Skeletal muscle satellite cell (primary cell): ENCODE measurements at regions not wholly inside any gene's neighbourhood (a gene's known extent, or its start where the extent isn't known, plus 50 kb on each side); places are given as distances from the start of the nearest gene placed in this dataset.

Experiments
- H3K27me3 ChIP-seq: 2 replicates; pipeline ENCODE4 v1.7.0; 2013; ENCODE audit warnings: low read length; ENCODE audit not compliant: control insufficient read depth, insufficient read depth
- H3K36me3 ChIP-seq: 2 replicates; pipeline ENCODE4 v1.7.0; 2013; ENCODE audit warnings: mild to moderate bottlenecking, control low read depth, low read length; ENCODE audit not compliant: insufficient read depth
- H3K4me1 ChIP-seq: 2 replicates; pipeline ENCODE4 v1.7.0; 2013; ENCODE audit warnings: low read length; ENCODE audit not compliant: control insufficient read depth, insufficient read depth
- H3K4me2 ChIP-seq: 2 replicates; pipeline ENCODE4 v1.7.0; 2013; ENCODE audit warnings: mild to moderate bottlenecking, low read length
- H3K4me3 ChIP-seq: 2 replicates; pipeline ENCODE4 v1.7.0; 2013; ENCODE audit warnings: low read length
- H3K9ac ChIP-seq: 2 replicates; pipeline ENCODE4 v1.7.0; 2013; ENCODE audit warnings: mild to moderate bottlenecking, low read depth, low read length, moderate library complexity
- H3K9me3 ChIP-seq: replicated peaks from 2 replicates; pipeline ENCODE4 v1.7.0; 2013; ENCODE audit warnings: mild to moderate bottlenecking, control low read depth, low read length

DNA sequence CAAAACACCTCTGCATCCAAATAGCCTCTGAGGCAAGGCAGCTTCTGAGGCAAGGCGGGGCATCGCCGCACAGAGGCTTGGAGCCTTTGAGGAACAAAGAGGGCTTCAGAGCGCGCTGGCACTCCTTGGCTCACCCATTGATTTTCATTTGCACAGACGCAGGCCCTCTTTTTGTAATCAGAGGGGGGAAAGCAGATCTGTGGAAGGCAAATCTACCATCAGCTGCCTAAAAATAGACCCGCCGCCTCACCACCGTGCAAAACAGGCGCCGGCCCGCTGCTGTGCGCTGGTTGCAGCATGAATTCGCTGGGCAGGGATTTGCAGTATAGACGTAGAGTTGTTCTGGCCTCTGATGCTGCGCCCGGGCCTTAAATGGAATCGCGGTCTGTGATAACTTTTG, 69.9 kb upstream of the STMND1 start:
- H3K36me3 ChIP-seq: no peaks in the 10 kb centered on the region
- H3K4me2 ChIP-seq: peak overlapping the region; percentile 80
- H3K27me3 ChIP-seq: no peaks in the 10 kb centered on the region
- peak overlapping the region; percentile 31 for H3K4me3 ChIP-seq
- H3K4me1 ChIP-seq: peaks cover 21% of the 10 kb centered on the region
- peak overlapping the region; percentile 76 for H3K9ac ChIP-seq
- no peaks in the 10 kb centered on the region for H3K9me3 ChIP-seq

- H3K27me3 ChIP-seq: no peaks in the 10 kb centered on the region
- no peak overlapping the region for H3K4me3 ChIP-seq
- H3K9me3 ChIP-seq: no peaks in the 10 kb centered on the region
- H3K36me3 ChIP-seq: no peaks in the 10 kb centered on the region
- H3K4me1 ChIP-seq: peaks cover 8% of the 10 kb centered on the region
- no peak overlapping the region for H3K9ac ChIP-seq
- no peak overlapping the region for H3K4me2 ChIP-seq
These were observed 74.4 kb upstream of the STMND1 start for GRCh38 chr6:17027441-17027840.

- H3K36me3 ChIP-seq: no peaks in the 10 kb centered on the region
- H3K9ac ChIP-seq: no peak overlapping the region
- no peak overlapping the region for H3K4me2 ChIP-seq
- no peaks in the 10 kb centered on the region for H3K27me3 ChIP-seq
- H3K4me3 ChIP-seq: no peak overlapping the region
- no peaks in the 10 kb centered on the region for H3K9me3 ChIP-seq
- H3K4me1 ChIP-seq: no peaks in the 10 kb centered on the region
These were observed 79.2 kb upstream of the STMND1 start for GRCh38 chr6:17022604-17023003.

- H3K4me3 ChIP-seq: no peak overlapping the region
- H3K4me2 ChIP-seq: no peak overlapping the region
- no peaks in the 10 kb centered on the region for H3K4me1 ChIP-seq
- H3K27me3 ChIP-seq: no peaks in the 10 kb centered on the region
- H3K36me3 ChIP-seq: no peaks in the 10 kb centered on the region
- H3K9me3 ChIP-seq: no peaks in the 10 kb centered on the region
- no peak overlapping the region for H3K9ac ChIP-seq
These were observed 80.3 kb upstream of the STMND1 start for GRCh38 chr6:17021539-17021889.

GRCh38 chr6:17020889-17021538, 80.8 kb upstream of the STMND1 start:
- no peaks in the 10 kb centered on the region for H3K4me1 ChIP-seq
- H3K36me3 ChIP-seq: no peaks in the 10 kb centered on the region
- H3K9ac ChIP-seq: no peak overlapping the region
- H3K27me3 ChIP-seq: no peaks in the 10 kb centered on the region
- no peak overlapping the region for H3K4me3 ChIP-seq
- no peaks in the 10 kb centered on the region for H3K9me3 ChIP-seq
- no peak overlapping the region for H3K4me2 ChIP-seq

- H3K4me3 ChIP-seq: no peak overlapping the region
- no peak overlapping the region for H3K4me2 ChIP-seq
- no peaks in the 10 kb centered on the region for H3K9me3 ChIP-seq
- no peaks in the 10 kb centered on the region for H3K27me3 ChIP-seq
- H3K36me3 ChIP-seq: no peaks in the 10 kb centered on the region
- H3K4me1 ChIP-seq: peaks cover 14% of the 10 kb centered on the region
- H3K9ac ChIP-seq: no peak overlapping the region
These were observed 83.4 kb upstream of the STMND1 start for GRCh38 chr6:17018425-17018824.

DNA sequence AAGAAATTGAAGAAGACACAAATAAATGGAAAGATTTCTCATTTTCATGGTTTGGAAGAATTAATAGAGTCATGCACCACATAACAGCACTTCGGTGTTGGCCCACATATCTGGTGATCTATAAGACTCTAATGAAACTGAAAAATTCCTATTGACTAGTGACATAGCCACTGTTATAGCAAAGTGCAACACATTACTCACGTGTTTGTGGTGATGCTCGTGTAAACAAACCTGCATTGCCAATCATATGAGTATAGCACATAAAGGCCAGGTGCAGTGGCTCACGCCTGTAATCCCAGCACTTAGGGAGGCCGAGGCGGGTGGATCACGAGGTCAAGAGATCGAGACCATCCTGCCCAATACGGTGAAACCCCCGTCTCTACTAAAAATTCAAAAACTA, 84.4 kb upstream of the STMND1 start:
- Histone ChIP-seq H3K9ac (no peak overlapping the region), H3K4me3 (no peak overlapping the region), H3K4me1 (peaks cover 24% of the 10 kb centered on the region), H3K4me2 (no peak overlapping the region), H3K9me3 (no peaks in the 10 kb centered on the region), H3K27me3 (no peaks in the 10 kb centered on the region), H3K36me3 (no peaks in the 10 kb centered on the region)

DNA sequence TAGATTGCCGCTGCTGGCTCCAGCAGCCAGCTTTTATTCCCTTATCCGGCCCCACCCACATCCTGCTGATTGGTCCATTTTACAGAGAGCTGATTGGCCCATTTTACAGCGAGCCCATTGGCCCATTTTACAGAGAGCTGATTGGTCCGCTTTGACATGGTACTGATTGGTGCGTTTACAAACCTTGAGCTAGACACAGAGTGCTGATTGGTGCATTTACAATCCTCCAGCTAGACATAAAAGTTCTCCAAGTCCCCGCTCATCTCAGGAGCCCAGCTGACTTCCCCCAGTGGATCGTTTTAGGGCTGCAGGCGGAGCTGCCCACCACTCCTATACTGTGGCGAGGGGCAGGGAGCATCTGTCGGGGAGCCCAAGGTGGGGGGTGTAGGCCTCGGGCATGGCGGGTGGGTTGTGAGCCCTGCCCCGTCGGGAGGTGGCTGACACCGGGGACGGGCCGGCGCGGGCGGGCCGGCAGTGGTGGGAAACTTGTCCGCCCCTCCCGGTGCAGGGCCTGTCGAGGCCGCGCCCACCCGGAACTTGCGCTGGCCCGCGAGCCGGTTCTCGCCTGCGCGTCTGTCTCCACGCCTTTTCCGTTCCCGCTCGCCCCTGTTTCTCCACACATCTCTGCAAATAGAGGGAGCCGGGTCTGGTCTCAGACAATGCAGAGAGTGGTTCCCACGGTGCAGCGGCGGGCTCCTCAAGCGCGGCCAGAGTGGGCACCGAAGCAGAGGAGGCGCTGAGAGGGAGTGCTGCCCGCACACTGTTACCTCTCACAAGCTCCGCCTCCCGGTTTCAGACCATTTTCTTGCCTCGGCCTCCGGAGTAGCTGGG, 86.1 kb upstream of the STMND1 start:
- no peaks in the 10 kb centered on the region for H3K9me3 ChIP-seq
- H3K4me3 ChIP-seq: no peak overlapping the region
- peak overlapping the region; percentile 56 for H3K4me2 ChIP-seq
- H3K36me3 ChIP-seq: no peaks in the 10 kb centered on the region
- H3K4me1 ChIP-seq: peaks cover 27% of the 10 kb centered on the region
- H3K27me3 ChIP-seq: no peaks in the 10 kb centered on the region
- no peak overlapping the region for H3K9ac ChIP-seq

DNA sequence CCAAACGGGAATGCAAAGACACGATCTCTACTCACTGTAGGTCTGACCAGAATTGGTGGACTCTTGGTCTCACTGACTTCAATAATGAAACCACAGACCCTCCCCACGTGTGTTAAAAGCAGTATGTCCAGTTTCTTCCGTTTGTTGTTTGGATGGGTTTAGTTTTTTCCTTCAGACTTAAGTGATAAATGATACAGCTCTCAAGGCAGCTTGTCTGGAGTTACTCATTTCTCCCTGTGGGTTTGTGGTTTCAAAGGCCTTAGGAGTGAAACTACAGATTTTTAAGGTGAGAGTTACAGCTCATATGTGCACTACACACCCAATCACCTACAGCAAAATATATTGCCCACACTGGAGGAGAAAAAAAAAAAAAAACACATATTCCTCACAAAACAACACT, 86.7 kb upstream of the STMND1 start:
- peaks cover 27% of the 10 kb centered on the region for H3K4me1 ChIP-seq
- H3K4me3 ChIP-seq: no peak overlapping the region
- H3K4me2 ChIP-seq: no peak overlapping the region
- H3K9me3 ChIP-seq: no peaks in the 10 kb centered on the region
- H3K9ac ChIP-seq: no peak overlapping the region
- H3K27me3 ChIP-seq: no peaks in the 10 kb centered on the region
- H3K36me3 ChIP-seq: no peaks in the 10 kb centered on the region

DNA sequence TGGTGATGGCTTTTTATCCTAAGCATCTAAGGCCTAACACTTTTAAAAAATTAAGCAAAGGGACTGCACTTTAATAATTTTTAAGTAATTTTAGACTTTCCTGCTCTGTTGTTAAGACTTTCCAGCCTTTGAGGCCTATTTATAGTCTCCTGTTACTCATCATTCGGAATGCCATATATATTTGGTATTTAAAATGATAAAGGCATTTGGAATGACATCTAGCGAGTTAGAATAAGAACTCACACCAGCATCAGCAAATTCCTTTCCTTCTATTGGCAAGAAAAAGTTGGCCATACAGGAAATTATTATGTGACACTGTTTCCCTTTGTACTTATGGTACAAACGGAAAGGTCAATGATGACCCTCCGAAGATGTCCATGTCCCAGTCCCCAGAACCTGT, 88.1 kb upstream of the STMND1 start:
- peaks cover 27% of the 10 kb centered on the region for H3K4me1 ChIP-seq
- H3K4me2 ChIP-seq: peak overlapping the region; percentile 41
- peak overlapping the region; percentile 60 for H3K9ac ChIP-seq
- H3K36me3 ChIP-seq: no peaks in the 10 kb centered on the region
- no peaks in the 10 kb centered on the region for H3K27me3 ChIP-seq
- H3K4me3 ChIP-seq: peak overlapping the region; percentile 9
- no peaks in the 10 kb centered on the region for H3K9me3 ChIP-seq

- Histone ChIP-seq H3K9ac (peak overlapping the region; percentile 59), H3K4me1 (peaks cover 27% of the 10 kb centered on the region), H3K4me2 (no peak overlapping the region), H3K36me3 (no peaks in the 10 kb centered on the region), H3K9me3 (no peaks in the 10 kb centered on the region), H3K4me3 (no peak overlapping the region), H3K27me3 (no peaks in the 10 kb centered on the region)
These were observed 89.2 kb upstream of the STMND1 start for GRCh38 chr6:17012421-17013225.
